IMR-90 (cell line): ENCODE measurements at regions not wholly inside any gene's neighbourhood (a gene's known extent, or its start where the extent isn't known, plus 50 kb on each side); places are given as distances from the start of the nearest gene placed in this dataset.

Source experiments
- ATAC-seq: fragments of 200-7000 bp; cut with Tn5 transposase; 2 replicates; pipeline ENCODE4 v1.9.1; 2020; ENCODE audit warnings: low read depth, mild to moderate bottlenecking, moderate library complexity
- BruUV-seq: library from RNA; stranded (reverse); fragments of 400-500 nt; replicated peaks from 2 replicates; lab custom pipeline; 2021; lab: Mats Ljungman, UMichigan
- CTCF ChIA-PET: fragments of 300-600 bp; formaldehyde crosslinking; extraction: SDS; loops from one replicate; lab custom pipeline; 2021; ENCODE audit warnings: antibody characterized with exemption; lab: Yijun Ruan, JAX
- POLR2A ChIA-PET: fragments of 300-600 bp; sonication (Branson Sonifier 250); formaldehyde crosslinking; loops from one replicate; lab custom pipeline; 2022; ENCODE audit warnings: antibody characterized with exemption; ENCODE audit not compliant: unreplicated experiment; lab: Charles Lee
- DNase-seq: peaks from one replicate; pipeline ENCODE4 v3.0.0; 2013
- H2AFZ ChIP-seq: replicated peaks from 2 replicates; pipeline ENCODE3; 2013; ENCODE audit warnings: low read length, mild to moderate bottlenecking; ENCODE audit not compliant: poor library complexity
- H2AK5ac ChIP-seq: 2 replicates; pipeline ENCODE4 v1.6.1; 2013; ENCODE audit warnings: low read depth, low read length, inconsistent platforms
- H2AK9ac ChIP-seq: replicated peaks from 2 replicates; pipeline ENCODE3; 2013; ENCODE audit warnings: mild to moderate bottlenecking, low read depth, low read length, moderate library complexity; ENCODE audit not compliant: poor library complexity
- H2BK120ac ChIP-seq: 2 replicates; pipeline ENCODE4 v1.6.1; 2013; ENCODE audit warnings: low read depth, low read length, inconsistent platforms
- H2BK15ac ChIP-seq: 3 replicates; pipeline ENCODE4 v1.6.1; 2013; ENCODE audit warnings: low read depth, low read length, inconsistent platforms
- H2BK20ac ChIP-seq: 2 replicates; pipeline ENCODE4 v1.6.1; 2013; ENCODE audit warnings: low read depth, mild to moderate bottlenecking, inconsistent platforms, low read length, moderate library complexity
- H2BK5ac ChIP-seq: 2 replicates; pipeline ENCODE4 v1.6.1; 2013; ENCODE audit warnings: mild to moderate bottlenecking, low read depth, low read length, inconsistent platforms; ENCODE audit not compliant: poor library complexity, severe bottlenecking
- H3K14ac ChIP-seq: replicated peaks from 2 replicates; pipeline ENCODE4 v1.6.1; 2013; ENCODE audit warnings: low read depth, low read length, inconsistent platforms
- H3K18ac ChIP-seq: 2 replicates; pipeline ENCODE4 v1.6.1; 2013; ENCODE audit warnings: low read depth, low read length, control low read depth
- H3K23ac ChIP-seq: 2 replicates; pipeline ENCODE4 v1.6.1; 2013; ENCODE audit warnings: low read depth, low read length, inconsistent platforms
- H3K27ac ChIP-seq: 2 replicates; pipeline ENCODE4 v1.5.1; 2013; ENCODE audit warnings: mild to moderate bottlenecking, control low read depth, low read length; ENCODE audit not compliant: insufficient read depth
- H3K27me3 ChIP-seq: 2 replicates; pipeline ENCODE4 v1.6.1; 2013; ENCODE audit warnings: low read length; ENCODE audit not compliant: control insufficient read depth, insufficient read depth
- H3K36me3 ChIP-seq: 2 replicates; pipeline ENCODE4 v1.6.1; 2013; ENCODE audit warnings: low read length, mixed read lengths; ENCODE audit not compliant: control insufficient read depth, insufficient read depth
- H3K4ac ChIP-seq: 2 replicates; pipeline ENCODE4 v1.6.1; 2013; ENCODE audit warnings: low read depth, low read length, inconsistent platforms
- H3K4me1 ChIP-seq: 2 replicates; pipeline ENCODE4 v1.6.1; 2013; ENCODE audit warnings: low read length, mixed read lengths; ENCODE audit not compliant: control insufficient read depth, insufficient read depth
- H3K4me2 ChIP-seq: 2 replicates; pipeline ENCODE4 v1.6.1; 2013; ENCODE audit warnings: low read depth, mild to moderate bottlenecking, control low read depth, low read length, moderate library complexity
- H3K4me3 ChIP-seq: 2 replicates; pipeline ENCODE4 v1.5.1; 2013; ENCODE audit warnings: low read depth, mild to moderate bottlenecking, control low read depth, low read length, moderate library complexity; ENCODE audit not compliant: insufficient read depth
- H3K56ac ChIP-seq: 2 replicates; pipeline ENCODE4 v1.6.1; 2013; ENCODE audit warnings: low read length, inconsistent platforms; ENCODE audit not compliant: insufficient read depth; ENCODE audit errors: extremely low read depth
- H3K79me1 ChIP-seq, 2 experiments: 2 replicates each; pipeline ENCODE4 v1.6.1; 2013; ENCODE audit warnings: low read length in 2 of 2, inconsistent platforms in 1 of 2, low read depth in 1 of 2
- H3K9ac ChIP-seq: 2 replicates; pipeline ENCODE4 v1.6.1; 2013; ENCODE audit warnings: low read depth, low read length, control low read depth
- H3K9me1 ChIP-seq: 2 replicates; pipeline ENCODE4 v1.6.1; 2013; ENCODE audit warnings: low read length, inconsistent platforms; ENCODE audit not compliant: insufficient read depth
- H3K9me3 ChIP-seq: 2 replicates; pipeline ENCODE4 v1.6.1; 2013; ENCODE audit warnings: low read length; ENCODE audit not compliant: control insufficient read depth, insufficient read depth
- H4K20me1 ChIP-seq: 2 replicates; pipeline ENCODE4 v1.6.1; 2013; ENCODE audit warnings: low read length, inconsistent platforms; ENCODE audit not compliant: insufficient read depth
- H4K5ac ChIP-seq: 2 replicates; pipeline ENCODE4 v1.6.1; 2013; ENCODE audit warnings: mild to moderate bottlenecking, low read depth, low read length, control low read depth
- H4K8ac ChIP-seq, 2 experiments: 2 replicates each; pipeline ENCODE4 v1.6.1; 2013; ENCODE audit warnings: low read depth in 2 of 2, low read length in 2 of 2, control low read depth in 1 of 2, inconsistent platforms in 1 of 2
- H4K91ac ChIP-seq: 2 replicates; pipeline ENCODE4 v1.6.1; 2013; ENCODE audit warnings: low read depth, low read length, inconsistent platforms; ENCODE audit not compliant: insufficient read depth
- BHLHE40 ChIP-seq: fragments of 150-350 bp; IDR thresholded peaks from 2 replicates; pipeline ENCODE4 v1.6.1; 2016; ENCODE audit warnings: mild to moderate bottlenecking, low read depth, low read length
- CEBPB ChIP-seq: IDR thresholded peaks from 2 replicates; pipeline ENCODE4 v1.6.1; 2012; ENCODE audit warnings: low read depth, low read length, improper control_type of control experiment
- CHD1 ChIP-seq: IDR thresholded peaks from 2 replicates; pipeline ENCODE4 v1.6.1; 2012; ENCODE audit warnings: low read depth, low read length, improper control_type of control experiment
- FOS ChIP-seq: fragments of 150-350 bp; IDR thresholded peaks from 2 replicates; pipeline ENCODE4 v1.6.1; 2016; ENCODE audit warnings: low read depth, low read length
- MAFK ChIP-seq: IDR thresholded peaks from 2 replicates; pipeline ENCODE4 v1.6.1; 2012; ENCODE audit warnings: low read depth, low read length, improper control_type of control experiment
- MAZ ChIP-seq: IDR thresholded peaks from 2 replicates; pipeline ENCODE4 v1.6.1; 2012; ENCODE audit warnings: low read depth, mild to moderate bottlenecking, low read length, improper control_type of control experiment, moderate library complexity, borderline replicate concordance
- MXI1 ChIP-seq: IDR thresholded peaks from 2 replicates; pipeline ENCODE4 v1.6.1; 2012; ENCODE audit warnings: low read depth, mild to moderate bottlenecking, low read length, moderate library complexity, borderline replicate concordance
- NFE2L2 ChIP-seq: fragments of 150-350 bp; IDR thresholded peaks from 2 replicates; pipeline ENCODE4 v1.6.1; 2016; ENCODE audit warnings: low read depth, mild to moderate bottlenecking, low read length
- POLR2A ChIP-seq: IDR thresholded peaks from 2 replicates; pipeline ENCODE4 v1.6.1; 2012; ENCODE audit warnings: mild to moderate bottlenecking, low read depth, low read length
- RAD21 ChIP-seq: IDR thresholded peaks from 2 replicates; pipeline ENCODE4 v1.6.1; 2012; ENCODE audit warnings: low read length, improper control_type of control experiment
- RCOR1 ChIP-seq: IDR thresholded peaks from 2 replicates; pipeline ENCODE4 v1.6.1; 2012; ENCODE audit warnings: mild to moderate bottlenecking, low read length, improper control_type of control experiment; ENCODE audit not compliant: insufficient replicate concordance
- RFX5 ChIP-seq: IDR thresholded peaks from 2 replicates; pipeline ENCODE4 v1.8.0; 2012; ENCODE audit warnings: low read depth, mild to moderate bottlenecking, low read length, moderate library complexity
- SMC3 ChIP-seq: fragments of 150-350 bp; IDR thresholded peaks from 2 replicates; pipeline ENCODE4 v1.6.1; 2016; ENCODE audit warnings: low read depth, mild to moderate bottlenecking, antibody characterized with exemption, low read length, moderate library complexity
- whole genome bisulfite sequencing, 2 experiments: methylation state at CpG; one replicate each; pipeline versions ENCODE4 v1.1.5 to v1.1.7; 2013; ENCODE audit warnings: missing lambda C conversion rate in 2 of 2; ENCODE audit not compliant: insufficient read length in 1 of 2; ENCODE audit errors: extremely low coverage in 2 of 2; 5-methylcytosine and 5-hydroxymethylcytosine counted together
- dilution Hi-C: fragments of 300-500 bp; cut with HindIII; formaldehyde crosslinking; loops from one replicate; pipeline ENCODE4 v1.14.3; 2018; ENCODE audit warnings: low sequenced_read_pairs; ENCODE audit not compliant: unreplicated experiment
- in situ Hi-C: fragments of 300-500 bp; cut with MboI; formaldehyde crosslinking; loops from 3 replicates; pipeline ENCODE4 v1.14.3; 2019; ENCODE audit warnings: low sequenced_read_pairs, inconsistent platforms, mixed read lengths
- intact Hi-C: fragments of 100-400 bp; cut with micrococcal nuclease; formaldehyde crosslinking; loops from 2 replicates; pipeline ENCODE4 v1.10.0; 2022
- TF ChIP-seq, protein P1 (sequence below): fragments of 150-350 bp; IDR thresholded peaks from 2 replicates; pipeline ENCODE4 v1.6.1; 2016; ENCODE audit warnings: low read depth, mild to moderate bottlenecking, low read length, moderate library complexity, borderline replicate concordance

GRCh38 chr2:20148923-20149702, 75.8 kb downstream of the SDC1 start (continued):
- no peak for TF ChIP-seq MAZ

- H3K23ac ChIP-seq: peak overlapping the region; percentile 46; the same call in 1 of the 2 replicates
- no peak overlapping the region for H3K9ac ChIP-seq
- peak overlapping the region; percentile 21 for H2AK9ac ChIP-seq
- H2BK5ac ChIP-seq: peak overlapping the region; percentile 61
- H3K9me1 ChIP-seq: peaks cover 10% of the 10 kb centered on the region
- peak overlapping the region; percentile 84 for H4K5ac ChIP-seq
- H2AFZ ChIP-seq: peak overlapping the region; percentile 59
- H2BK15ac ChIP-seq: peak overlapping the region; percentile 46
- no peaks in the 10 kb centered on the region for H3K9me3 ChIP-seq
- CTCF ChIA-PET: no interaction called here
- no peak overlapping the region; the same call in 1 of the 2 replicates for H3K4me2 ChIP-seq
- peak overlapping the region; percentile 64 for H2BK20ac ChIP-seq
- peak overlapping the region; percentile 56 for H4K91ac ChIP-seq
- H3K18ac ChIP-seq: peak overlapping the region; percentile 66
- peak overlapping the region; percentile 57 to 72 for H4K8ac ChIP-seq
- no TSS peak for BruUV-seq
- ATAC-seq (no peak; the same call in 1 of the 2 replicates), DNase-seq (no peak)
- H4K20me1 ChIP-seq: no peaks in the 10 kb centered on the region
- H3K4ac ChIP-seq: peak overlapping the region; percentile 69; the same call in 1 of the 2 replicates
- H3K27me3 ChIP-seq: no peaks in the 10 kb centered on the region
- H3K14ac ChIP-seq: peak overlapping the region; percentile 74
- no peak overlapping the region for H3K4me3 ChIP-seq
- H3K79me1 ChIP-seq: no peaks in the 10 kb centered on the region
- H3K27ac ChIP-seq: peak overlapping the region; percentile 72; the same call in 1 of the 2 replicates
- H3K36me3 ChIP-seq: no peaks in the 10 kb centered on the region
- POLR2A ChIA-PET: no interaction called here
- TF ChIP-seq SMC3 (no peak), MAFK (no peak), MAZ (no peak), FOS (no peak), RAD21 (no peak), MXI1 (no peak), BHLHE40 (no peak), CHD1 (no peak), CEBPB (no peak), NFE2L2 (no peak), RCOR1 (no peak), POLR2A (no peak), RFX5 (no peak)
- TF ChIP-seq, protein P1, sequence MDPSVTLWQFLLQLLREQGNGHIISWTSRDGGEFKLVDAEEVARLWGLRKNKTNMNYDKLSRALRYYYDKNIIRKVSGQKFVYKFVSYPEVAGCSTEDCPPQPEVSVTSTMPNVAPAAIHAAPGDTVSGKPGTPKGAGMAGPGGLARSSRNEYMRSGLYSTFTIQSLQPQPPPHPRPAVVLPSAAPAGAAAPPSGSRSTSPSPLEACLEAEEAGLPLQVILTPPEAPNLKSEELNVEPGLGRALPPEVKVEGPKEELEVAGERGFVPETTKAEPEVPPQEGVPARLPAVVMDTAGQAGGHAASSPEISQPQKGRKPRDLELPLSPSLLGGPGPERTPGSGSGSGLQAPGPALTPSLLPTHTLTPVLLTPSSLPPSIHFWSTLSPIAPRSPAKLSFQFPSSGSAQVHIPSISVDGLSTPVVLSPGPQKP: no peak
- H3K4me1 ChIP-seq: peaks cover 12% of the 10 kb centered on the region
- peak overlapping the region; percentile 18; the same call in 1 of the 2 replicates for H3K56ac ChIP-seq
- dilution Hi-C loops (no loop called here), in situ Hi-C loops (no loop called here), intact Hi-C loops (no loop called here)
- peak overlapping the region; percentile 78 for H2BK120ac ChIP-seq
- H2AK5ac ChIP-seq: peak overlapping the region; percentile 45
- no CpG with 5 or more reads among the region's 5 CpGs for WGBS, 2 experiments
Observed at GRCh38 chr2:20148426-20148922, 76.5 kb downstream of the SDC1 start.
